Fibroblast of mammary gland (primary cell): ENCODE measurements at regions not wholly inside any gene's neighbourhood (a gene's known extent, or its start where the extent isn't known, plus 50 kb on each side); places are given as distances from the start of the nearest gene placed in this dataset.

ENCODE experiments used
- DNase-seq: peaks from one replicate; pipeline ENCODE4 v3.0.0-alpha.2; 2010; ENCODE audit warnings: low read depth
- H3K4me3 ChIP-seq: 2 replicates; pipeline ENCODE4 v1.5.1; 2011; ENCODE audit warnings: low read depth, mild to moderate bottlenecking, low read length, moderate library complexity; ENCODE audit not compliant: control insufficient read depth
- TF ChIP-seq, protein P1 (sequence below): conservative IDR thresholded peaks from 2 replicates; pipeline ENCODE4 v1.5.1; 2011; ENCODE audit warnings: low read depth, low read length, inconsistent platforms; ENCODE audit not compliant: control insufficient read depth, insufficient read depth

- TF ChIP-seq, protein P1, sequence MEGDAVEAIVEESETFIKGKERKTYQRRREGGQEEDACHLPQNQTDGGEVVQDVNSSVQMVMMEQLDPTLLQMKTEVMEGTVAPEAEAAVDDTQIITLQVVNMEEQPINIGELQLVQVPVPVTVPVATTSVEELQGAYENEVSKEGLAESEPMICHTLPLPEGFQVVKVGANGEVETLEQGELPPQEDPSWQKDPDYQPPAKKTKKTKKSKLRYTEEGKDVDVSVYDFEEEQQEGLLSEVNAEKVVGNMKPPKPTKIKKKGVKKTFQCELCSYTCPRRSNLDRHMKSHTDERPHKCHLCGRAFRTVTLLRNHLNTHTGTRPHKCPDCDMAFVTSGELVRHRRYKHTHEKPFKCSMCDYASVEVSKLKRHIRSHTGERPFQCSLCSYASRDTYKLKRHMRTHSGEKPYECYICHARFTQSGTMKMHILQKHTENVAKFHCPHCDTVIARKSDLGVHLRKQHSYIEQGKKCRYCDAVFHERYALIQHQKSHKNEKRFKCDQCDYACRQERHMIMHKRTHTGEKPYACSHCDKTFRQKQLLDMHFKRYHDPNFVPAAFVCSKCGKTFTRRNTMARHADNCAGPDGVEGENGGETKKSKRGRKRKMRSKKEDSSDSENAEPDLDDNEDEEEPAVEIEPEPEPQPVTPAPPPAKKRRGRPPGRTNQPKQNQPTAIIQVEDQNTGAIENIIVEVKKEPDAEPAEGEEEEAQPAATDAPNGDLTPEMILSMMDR, result no peak
- DNase-seq, result peak; percentile 42
- no peak overlapping the region for H3K4me3 ChIP-seq
Measured at GRCh38 chr7:46616636-46617035, 695.6 kb upstream of the IGFBP3 start.

DNA sequence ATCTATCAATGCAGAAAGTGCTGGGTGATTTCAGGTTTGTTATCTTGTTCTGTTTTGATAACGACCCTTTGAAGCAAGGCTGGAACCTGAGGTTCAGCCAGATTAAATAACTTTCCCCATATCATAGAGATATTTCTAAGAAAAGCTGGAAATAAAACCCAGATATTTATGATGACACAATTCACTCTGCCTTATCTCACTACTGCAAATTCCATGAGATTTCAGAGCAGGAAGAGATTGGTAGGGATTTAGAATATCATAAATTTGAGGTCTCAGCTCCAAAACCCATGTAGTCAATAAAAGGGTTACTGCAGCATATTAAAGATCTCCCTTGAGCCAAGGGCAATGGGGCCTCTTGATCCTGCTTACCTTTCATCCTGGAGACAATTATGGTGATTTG is 692.5 kb upstream of the IGFBP3 start:
- no peak for DNase-seq
- TF ChIP-seq, protein P1, result no peak
- no peak overlapping the region for H3K4me3 ChIP-seq

- DNase-seq, result no peak
- no peak overlapping the region for H3K4me3 ChIP-seq
- TF ChIP-seq, protein P1, result no peak
Measured at GRCh38 chr7:46613116-46613515, 692.0 kb upstream of the IGFBP3 start.

DNA sequence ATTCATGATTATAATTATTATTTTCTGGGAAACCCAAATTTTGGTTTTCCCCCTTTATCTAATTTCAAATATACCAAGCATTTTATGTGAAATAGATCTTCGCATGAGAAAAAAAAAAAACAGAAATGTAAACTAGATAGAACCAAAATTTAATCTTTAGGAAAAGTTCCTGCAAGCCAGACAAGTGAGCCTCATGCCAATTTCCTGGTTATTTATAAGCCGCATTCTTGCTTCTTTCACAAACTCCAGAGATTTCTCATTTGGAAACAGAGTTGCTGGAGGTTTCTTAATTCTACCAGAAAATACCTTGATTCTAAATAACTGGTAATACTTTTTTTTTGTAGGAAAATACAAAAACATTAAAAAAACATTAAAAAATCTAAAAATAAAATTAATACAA is 690.4 kb upstream of the IGFBP3 start:
- TF ChIP-seq, protein P1, result no peak
- DNase-seq, result no peak
- no peak overlapping the region for H3K4me3 ChIP-seq

- no peak for DNase-seq
- TF ChIP-seq, protein P1, result no peak
- no peak overlapping the region for H3K4me3 ChIP-seq
Measured at GRCh38 chr7:46610746-46611145, 689.7 kb upstream of the IGFBP3 start.

DNA sequence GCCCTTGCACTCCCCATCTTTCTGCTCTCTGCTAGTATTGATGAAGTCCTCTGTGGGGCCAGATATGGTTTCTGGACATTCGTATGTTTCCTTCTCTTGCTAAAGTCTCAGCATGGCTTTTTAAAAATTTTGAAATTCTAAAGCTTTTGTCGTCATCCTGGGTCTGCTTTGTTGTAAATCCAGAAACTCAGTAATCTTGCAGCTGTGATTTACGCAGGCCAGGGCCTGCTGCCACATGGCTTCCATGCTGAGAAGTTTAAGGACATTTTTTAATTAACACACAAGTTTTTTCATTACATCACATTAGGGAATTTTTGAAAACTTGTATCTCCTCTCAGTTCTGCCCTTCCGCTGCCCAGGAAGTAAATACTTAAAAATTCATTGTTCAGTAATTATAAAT is 686.1 kb upstream of the IGFBP3 start:
- TF ChIP-seq, protein P1, result no peak
- H3K4me3 ChIP-seq, result no peak overlapping the region

DNA sequence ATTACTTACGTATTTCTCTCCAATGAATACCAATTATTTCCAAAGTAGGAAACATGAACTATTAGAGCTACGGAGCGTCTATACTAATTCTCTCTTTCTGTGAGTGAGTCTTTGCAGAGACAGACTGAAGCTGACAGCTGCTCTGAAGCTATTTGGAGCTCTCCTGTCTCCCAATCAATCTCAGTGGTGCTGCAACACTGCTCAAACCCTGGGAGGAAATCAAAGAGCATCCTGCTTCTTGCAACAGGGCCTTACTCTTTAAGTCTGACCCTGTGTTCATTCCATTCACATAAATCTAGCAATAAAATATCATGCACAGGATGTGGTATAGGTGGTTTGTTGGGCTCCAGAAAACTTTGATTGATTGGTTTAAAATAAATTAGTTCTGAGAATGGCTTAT is 685.7 kb upstream of the IGFBP3 start:
- no peak overlapping the region for H3K4me3 ChIP-seq
- TF ChIP-seq, protein P1, result no peak
- DNase-seq, result no peak

More for the DNA sequence above, 686.1 kb upstream of the IGFBP3 start:
- DNase-seq, result no peak
